ENCODE measurements at regions not wholly inside any gene's neighbourhood (a gene's known extent, or its start where the extent isn't known, plus 50 kb on each side); places are given as distances from the start of the nearest gene placed in this dataset.

- TF ChIP-seq CTCF (IDR thresholded peaks at IDR 0.05) (no peak), POLR2A (IDR thresholded peaks at IDR 0.05) (no peak), POLR2AphosphoS5 (IDR thresholded peaks at IDR 0.05) (no peak)
These were observed 121.1 kb upstream of the SYT6 start for GRCh38 chr1:114274621-114275317.

Data from stomach (tissue), 4 donors.